Mucosa of descending colon (tissue), 3 donors: ENCODE measurements at regions not wholly inside any gene's neighbourhood (a gene's known extent, or its start where the extent isn't known, plus 50 kb on each side); places are given as distances from the start of the nearest gene placed in this dataset.

Source experiments
- ATAC-seq: fragments of 200-7000 bp; cut with Tn5 transposase; one replicate; pipeline ENCODE4 v1.9.1; 2020; ENCODE audit warnings: mild to moderate bottlenecking, moderate library complexity
- DNase-seq, 3 donors: peaks; one replicate each; pipeline ENCODE4 v3.0.0-alpha.2; 2020
- H3K36me3 ChIP-seq: fragments of 200-600 bp; one replicate; pipeline ENCODE4 v1.8.0; 2021; ENCODE audit warnings: low read depth, mild to moderate bottlenecking
- H3K4me1 ChIP-seq: fragments of 200-600 bp; one replicate; pipeline ENCODE4 v1.8.0; 2021; ENCODE audit warnings: low read depth, mild to moderate bottlenecking
- H3K4me3 ChIP-seq: fragments of 200-600 bp; one replicate; pipeline ENCODE4 v1.8.0; 2021; ENCODE audit warnings: mild to moderate bottlenecking
- H3K9me3 ChIP-seq: fragments of 200-600 bp; one replicate; pipeline ENCODE4 v1.8.0; 2021; ENCODE audit warnings: mild to moderate bottlenecking
- CTCF ChIP-seq: fragments of 200-600 bp; IDR thresholded peaks from one replicate; pipeline ENCODE4 v1.8.0; 2022; ENCODE audit warnings: antibody characterized with exemption, mild to moderate bottlenecking
- intact Hi-C, 2 donors: fragments of 100-400 bp; cut with DNase I in 1 of 2; cut with micrococcal nuclease in 1 of 2; formaldehyde crosslinking; loops; one replicate each; pipeline versions ENCODE4 v1.11.0 to v1.11.1; 2022; cut with DNase I, micrococcal nuclease
- donor health status: DM: no; HTN: no; CAD: no; lungs with moderate emphysema.
- donor health status: DM: no; HTN: no; CAD: no.
- donor health status: DM: no; HTN: yes; CAD: no.

- peaks cover 6% of the 10 kb centered on the region for H3K9me3 ChIP-seq
- H3K4me3 ChIP-seq: no peak overlapping the region
- no peaks in the 10 kb centered on the region for H3K4me1 ChIP-seq
- no peaks in the 10 kb centered on the region for H3K36me3 ChIP-seq
- TF ChIP-seq CTCF: no peak
- intact Hi-C loops: no loop called here
- no peak for ATAC-seq
- no peak for DNase-seq
These were observed 276.7 kb downstream of the NFKBIZ start for GRCh38 chr3:102125994-102126368.

GRCh38 chr3:102129760-102130608 is 280.7 kb downstream of the NFKBIZ start:
- Histone ChIP-seq H3K4me3 (no peak overlapping the region), H3K4me1 (no peaks in the 10 kb centered on the region), H3K36me3 (no peaks in the 10 kb centered on the region), H3K9me3 (no peaks in the 10 kb centered on the region)
- TF ChIP-seq CTCF: no peak
- DNase-seq (no peak), ATAC-seq (peak; percentile 94)
- intact Hi-C loops: no loop called here

- intact Hi-C loops: no loop called here
- no peak for ATAC-seq
These were observed 283.1 kb downstream of the NFKBIZ start for GRCh38 chr3:102132370-102132769.

GRCh38 chr3:102133376-102133775 is 284.1 kb downstream of the NFKBIZ start:
- no peak for ATAC-seq
- Histone ChIP-seq H3K4me3 (no peak overlapping the region), H3K4me1 (no peaks in the 10 kb centered on the region), H3K9me3 (no peaks in the 10 kb centered on the region), H3K36me3 (no peaks in the 10 kb centered on the region)
- no peak for DNase-seq
- intact Hi-C loops: no loop called here
- TF ChIP-seq CTCF: no peak

More at GRCh38 chr3:102132370-102132769, 283.1 kb downstream of the NFKBIZ start:
- DNase-seq: no peak
- Histone ChIP-seq H3K4me1 (no peaks in the 10 kb centered on the region), H3K9me3 (no peaks in the 10 kb centered on the region), H3K4me3 (no peak overlapping the region), H3K36me3 (no peaks in the 10 kb centered on the region)
- no peak for TF ChIP-seq CTCF

GRCh38 chr3:102135316-102135715 is 286.0 kb downstream of the NFKBIZ start:
- Histone ChIP-seq H3K9me3 (no peaks in the 10 kb centered on the region), H3K36me3 (no peaks in the 10 kb centered on the region), H3K4me3 (no peak overlapping the region), H3K4me1 (no peaks in the 10 kb centered on the region)
- no peak for TF ChIP-seq CTCF
- ATAC-seq: no peak
- DNase-seq: no peak
- intact Hi-C loops: no loop called here
